HG03457 (cell line): ENCODE measurements at regions not wholly inside any gene's neighbourhood (a gene's known extent, or its start where the extent isn't known, plus 50 kb on each side); places are given as distances from the start of the nearest gene placed in this dataset.
A peak's percentile ranks its signal among the peaks of the same experiment; 100 is the strongest.

Experiments
- ATAC-seq: cut with Tn5 transposase; IDR thresholded peaks from one replicate; pipeline ENCODE4 v1.9.1; 2021; ENCODE audit warnings: moderate number of reproducible peaks; ENCODE audit not compliant: unreplicated experiment

DNA sequence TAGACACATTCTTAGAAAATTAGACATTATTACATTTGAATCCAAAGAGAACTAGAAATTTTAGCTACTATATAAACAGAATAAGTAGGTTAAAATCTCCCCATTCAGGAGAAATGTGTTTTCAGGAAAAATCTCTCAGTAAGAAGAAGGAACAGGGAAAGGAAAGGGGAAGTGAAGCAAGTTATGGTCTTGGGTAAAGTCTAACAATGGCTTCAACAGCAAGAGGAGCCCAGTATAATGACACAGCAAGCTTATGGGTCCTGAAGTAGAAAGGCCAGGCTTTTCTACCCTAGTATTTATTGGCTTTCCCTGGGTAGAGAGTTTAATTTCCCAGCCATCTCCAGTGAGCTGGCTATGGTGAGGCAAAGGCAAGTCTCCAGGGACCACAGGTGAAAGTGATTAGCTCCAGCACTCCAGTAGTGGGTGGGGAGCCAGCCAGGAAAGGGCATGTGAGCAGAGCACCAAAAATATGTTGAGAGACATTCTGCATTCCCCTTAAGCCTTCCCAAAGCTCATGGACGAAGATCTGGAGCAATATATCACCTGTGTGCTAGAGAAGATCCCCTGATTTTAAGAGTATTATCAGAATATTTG, 981.7 kb downstream of the NR2F1-AS1 start:
- no peak for ATAC-seq

GRCh38 chr5:92594031-92594430, 987.0 kb downstream of the NR2F1-AS1 start:
- ATAC-seq = no peak

- no peak for ATAC-seq
Observed at GRCh38 chr5:92588876-92589275, 992.1 kb downstream of the NR2F1-AS1 start.

DNA sequence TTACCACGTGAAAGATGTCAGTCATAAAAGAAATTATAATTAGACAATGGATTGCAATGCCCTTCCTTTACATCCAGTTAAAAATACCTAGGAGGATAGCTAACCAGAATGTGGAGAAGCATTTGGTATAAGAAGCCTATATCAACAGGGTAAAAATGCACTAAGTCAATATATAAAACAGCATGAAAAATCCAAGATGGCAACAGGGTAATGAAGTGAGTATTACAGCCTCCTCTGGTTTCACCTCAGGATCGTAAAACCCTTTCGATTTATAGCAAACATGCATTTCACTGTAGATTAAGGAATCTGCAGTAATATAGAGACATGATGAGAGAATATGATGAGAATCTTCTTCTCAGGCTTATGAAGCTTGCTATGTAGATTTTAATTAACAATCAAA, 999.3 kb downstream of the NR2F1-AS1 start:
- ATAC-seq = no peak

DNA sequence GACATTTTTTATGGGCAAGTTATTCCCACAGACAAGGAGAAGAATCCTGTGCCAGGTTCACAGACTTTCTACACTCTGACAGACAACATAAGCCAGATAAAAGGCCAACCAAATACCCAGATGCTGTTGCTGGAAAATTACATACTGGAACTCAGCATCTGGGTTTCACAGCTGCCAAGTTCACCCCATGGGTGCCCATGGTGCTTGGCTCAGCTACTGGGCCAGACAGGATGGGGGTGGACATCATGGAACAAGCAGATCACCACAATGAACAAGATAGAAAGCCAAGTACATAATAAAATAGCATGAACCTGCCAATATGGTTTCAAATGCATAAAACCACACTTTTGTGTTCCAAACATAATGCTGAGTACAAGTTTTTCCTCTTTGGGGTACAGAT, 999.8 kb downstream of the NR2F1-AS1 start:
- no peak for ATAC-seq

DNA sequence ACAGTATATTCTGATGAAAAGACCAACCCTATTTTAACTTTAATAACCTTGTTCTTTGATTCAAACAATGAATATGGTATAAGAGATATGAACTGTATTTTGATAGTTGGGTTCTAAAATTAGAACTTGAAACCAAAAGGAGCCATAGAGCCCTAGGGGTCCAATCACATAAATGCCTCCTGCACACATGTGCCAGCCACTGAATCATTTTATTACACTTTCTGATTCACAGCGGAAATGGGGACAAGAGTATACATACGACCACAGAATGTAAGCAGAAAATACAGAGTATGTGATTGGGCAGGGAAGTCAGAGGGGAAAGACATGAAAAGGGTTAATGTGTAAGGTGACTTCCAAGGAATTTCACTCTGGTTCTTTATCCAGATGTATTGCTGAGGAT, 1000.2 kb downstream of the NR2F1-AS1 start:
- no peak for ATAC-seq

- peak; percentile 73 for ATAC-seq
Observed at GRCh38 chr5:92574023-92574422, 1007.0 kb downstream of the NR2F1-AS1 start.

DNA sequence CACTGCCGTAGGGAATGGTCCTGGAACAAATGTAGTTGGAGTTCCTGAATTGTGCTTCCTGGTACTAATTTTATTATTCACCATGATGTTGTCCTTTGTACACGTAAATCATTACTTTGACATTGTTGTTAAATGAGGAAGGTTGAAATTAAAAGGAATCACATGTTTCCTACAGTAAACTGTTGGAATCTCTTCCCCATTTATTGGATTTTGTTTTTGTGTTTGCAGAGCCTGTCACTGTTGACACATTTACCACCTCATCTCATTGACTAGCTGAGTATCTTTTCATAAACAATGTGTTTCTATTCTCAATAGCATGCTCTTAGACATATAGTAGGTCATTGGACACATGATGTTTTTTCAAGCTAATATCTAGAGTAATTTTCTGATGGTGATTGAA, 1012.5 kb downstream of the NR2F1-AS1 start:
- ATAC-seq = no peak

DNA sequence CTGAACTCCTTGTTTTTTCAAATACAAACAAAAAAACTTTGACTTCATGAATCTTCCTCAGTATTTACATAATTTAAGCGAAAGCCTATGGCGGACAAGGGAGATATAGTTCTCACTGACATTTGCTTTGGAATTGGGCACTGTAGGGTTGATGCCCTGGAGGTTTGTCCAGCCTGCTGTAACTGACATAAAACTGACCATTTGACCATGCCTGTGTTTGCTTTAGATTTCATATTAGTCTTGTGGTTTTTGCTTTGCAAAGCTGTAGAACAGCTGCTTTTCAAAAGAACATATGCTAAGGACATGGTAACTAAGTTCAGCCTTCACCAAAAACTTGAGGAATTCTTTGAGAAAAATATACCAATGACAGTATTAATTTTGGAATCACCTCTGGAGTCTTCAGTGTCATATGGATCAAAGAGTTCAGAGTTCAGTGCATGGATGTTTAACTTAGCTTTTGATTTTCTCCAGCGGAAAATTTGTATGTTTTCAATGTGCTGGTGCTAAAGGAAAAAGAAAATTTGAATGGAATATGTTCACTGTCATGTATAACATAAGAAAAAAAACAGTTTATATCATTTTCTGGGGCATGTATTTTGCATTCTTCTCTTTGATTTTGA, 1013.1 kb downstream of the NR2F1-AS1 start:
- ATAC-seq = no peak

- no peak for ATAC-seq
Observed at GRCh38 chr5:92566113-92566786, 1014.8 kb downstream of the NR2F1-AS1 start.

GRCh38 chr5:92565673-92566072, 1015.3 kb downstream of the NR2F1-AS1 start:
- ATAC-seq = no peak

- ATAC-seq = no peak
Observed at GRCh38 chr5:92562065-92562464, 1019.0 kb downstream of the NR2F1-AS1 start.

DNA sequence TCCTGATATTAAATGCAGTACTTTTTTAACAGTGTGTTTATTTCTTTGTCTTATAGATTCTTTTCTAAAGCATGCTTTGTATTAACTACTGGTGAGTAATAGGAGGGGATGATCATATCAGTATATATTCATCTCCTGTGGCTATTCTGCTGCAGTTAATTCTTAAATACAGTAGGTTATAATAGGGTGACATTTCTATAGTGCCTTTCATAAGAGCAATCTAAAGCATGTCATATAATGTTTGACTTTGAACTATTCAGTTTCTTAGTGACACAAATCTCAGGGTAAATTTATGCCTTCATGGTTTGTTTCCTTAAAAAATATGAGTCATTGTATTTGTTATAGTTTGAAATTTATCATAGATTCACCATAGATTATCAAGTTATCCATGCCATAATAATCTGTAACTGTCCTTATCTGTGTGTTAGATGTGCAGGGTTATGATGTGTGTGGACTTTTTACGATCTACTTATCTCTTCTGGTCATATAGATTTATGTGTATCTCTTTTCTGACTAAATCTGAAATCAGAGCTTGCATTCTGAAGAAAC, 1019.5 kb downstream of the NR2F1-AS1 start:
- ATAC-seq = no peak

DNA sequence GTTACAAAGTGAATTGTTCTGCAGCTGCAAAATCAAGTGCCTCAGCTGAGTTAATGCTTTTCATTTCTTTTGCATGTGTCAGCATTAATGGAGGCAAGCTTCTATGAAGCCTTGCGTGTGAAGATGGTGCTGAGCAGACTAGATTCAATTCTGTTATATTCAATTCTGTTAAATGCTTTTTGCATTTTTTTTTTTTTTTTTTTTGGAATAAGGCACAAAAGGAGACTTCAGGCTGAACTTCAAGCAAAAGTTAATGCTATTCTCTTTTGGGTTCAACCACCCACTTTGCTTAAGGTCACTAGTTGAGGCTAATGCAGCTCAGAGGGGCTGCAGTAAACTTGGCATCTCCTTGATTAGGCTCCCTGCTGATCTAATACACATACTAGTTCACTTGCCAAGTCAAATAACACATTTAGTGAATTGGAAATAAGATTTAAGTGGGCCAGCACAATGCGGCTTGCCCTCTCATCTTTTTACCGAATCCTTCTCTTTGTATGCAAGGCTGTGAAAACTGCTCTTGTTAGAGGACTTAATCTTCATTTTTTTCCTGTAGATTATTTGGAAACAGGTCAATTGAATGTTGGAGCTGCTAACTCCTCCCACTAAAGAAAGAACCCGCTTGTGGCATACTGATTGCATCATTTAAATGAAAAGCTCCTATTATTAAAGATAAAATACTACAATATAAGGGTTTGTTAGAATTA, 1020.2 kb downstream of the NR2F1-AS1 start:
- no peak for ATAC-seq

DNA sequence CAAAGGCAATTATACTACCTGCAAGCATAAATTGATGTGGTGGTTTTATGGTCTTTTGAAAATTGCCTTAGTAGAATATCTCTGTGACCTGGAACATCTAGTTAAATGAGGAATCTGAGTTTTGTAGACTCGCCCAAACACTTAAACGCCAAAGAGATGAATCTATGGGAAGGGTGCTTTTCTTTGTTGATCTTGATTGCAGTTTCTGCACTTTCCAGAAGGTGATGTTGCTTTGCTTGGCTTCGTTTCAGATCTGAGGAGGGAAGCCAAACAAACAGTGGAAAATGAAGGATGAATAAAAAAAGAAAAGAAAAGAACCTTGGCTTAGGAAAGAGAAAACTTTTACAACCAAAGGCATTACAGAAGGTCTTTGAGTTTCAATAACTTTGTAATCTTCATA, 1021.2 kb downstream of the NR2F1-AS1 start:
- no peak for ATAC-seq

DNA sequence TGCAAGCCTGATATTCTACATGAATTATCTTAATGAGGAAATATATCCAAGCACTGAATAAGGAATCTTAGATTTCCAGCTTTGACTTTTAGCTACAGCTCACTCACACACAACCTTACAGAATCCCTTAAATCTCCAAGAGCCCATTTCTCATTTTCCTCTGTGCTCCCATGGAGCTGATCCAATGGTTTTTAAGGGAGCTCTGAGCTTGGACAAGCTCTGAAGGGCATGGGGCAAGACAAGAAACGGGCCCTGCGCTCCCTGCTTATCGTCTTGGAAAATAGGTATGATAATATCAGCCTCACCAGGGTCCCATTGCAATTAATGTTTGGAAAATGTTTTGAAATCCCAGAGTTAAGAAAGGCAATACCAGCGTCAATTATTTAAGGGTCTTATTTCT, 1021.7 kb downstream of the NR2F1-AS1 start:
- no peak for ATAC-seq

DNA sequence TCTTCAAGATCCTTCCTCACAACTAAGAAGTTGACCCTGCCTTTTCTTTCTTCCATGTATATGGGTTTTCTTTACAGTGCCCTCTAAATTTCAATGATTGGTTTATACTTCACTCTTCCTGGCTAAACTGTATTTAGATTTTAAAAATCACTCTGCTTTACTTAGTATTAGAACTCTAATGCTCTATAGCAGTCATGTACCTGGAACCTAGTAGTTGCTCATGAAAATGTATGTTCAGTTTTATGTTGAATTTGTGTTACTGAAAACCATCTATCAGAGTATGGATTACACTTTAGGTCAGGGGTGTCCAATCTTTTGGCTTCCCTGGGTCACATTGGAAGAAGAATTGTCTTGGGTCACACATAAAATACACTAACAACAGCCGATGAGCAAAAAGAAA, 1024.3 kb downstream of the NR2F1-AS1 start:
- no peak for ATAC-seq

DNA sequence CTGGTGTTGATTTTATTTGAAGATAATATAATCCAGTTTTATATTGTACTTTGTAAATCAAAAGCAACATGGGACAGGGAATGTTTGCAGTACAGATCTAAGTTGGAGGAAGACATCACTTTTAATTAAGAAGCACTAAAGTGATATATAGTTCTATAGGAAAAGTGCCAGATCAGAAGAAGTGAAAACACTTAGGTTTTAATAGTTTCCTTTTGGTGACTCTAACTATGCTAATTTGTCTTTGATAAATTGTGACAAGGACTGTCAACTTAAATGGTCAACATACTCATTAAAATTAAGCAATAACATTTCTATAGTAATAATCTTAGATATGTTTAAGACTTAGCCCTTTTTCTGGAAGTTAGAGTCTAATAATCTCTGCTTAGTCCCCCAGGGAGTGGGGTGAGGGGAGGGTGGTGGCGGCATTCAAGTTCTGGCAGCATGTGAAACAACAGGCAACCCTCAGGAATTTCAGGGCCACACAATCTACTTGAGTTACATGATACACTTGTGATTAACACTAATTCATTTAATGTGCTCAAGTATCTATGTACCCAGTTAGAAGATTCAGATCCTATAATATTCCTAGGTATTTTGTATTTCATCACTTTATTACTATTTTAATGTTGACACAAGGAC, 1026.5 kb downstream of the NR2F1-AS1 start:
- no peak for ATAC-seq

DNA sequence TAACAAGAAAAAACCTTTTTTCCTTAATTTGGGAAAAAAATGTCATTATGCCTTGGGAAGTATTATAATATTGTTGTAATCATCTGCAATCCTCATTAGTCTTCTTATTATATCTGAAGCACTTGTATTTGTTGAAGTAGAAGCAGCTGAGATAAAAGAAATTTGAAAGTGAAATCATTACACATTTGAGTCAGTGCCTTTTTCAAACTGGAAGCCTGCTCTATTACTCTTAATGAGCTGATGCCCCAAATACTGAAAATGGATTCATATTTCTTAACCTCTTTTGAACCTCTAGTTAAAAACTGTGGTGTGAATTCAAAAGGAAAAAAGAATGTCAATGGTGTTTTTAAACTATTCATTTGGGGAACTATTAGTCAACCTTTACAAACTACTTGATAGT, 1027.7 kb downstream of the NR2F1-AS1 start:
- ATAC-seq = no peak

GRCh38 chr5:92552206-92553160, 1028.5 kb downstream of the NR2F1-AS1 start:
- ATAC-seq = peak; percentile 59
